Activated T-cell treated with anti-CD3 and anti-CD28 coated beads, Interleukin-2, amount 50 U/mL, for 24 hours (primary cell): ENCODE measurements at regions not wholly inside any gene's neighbourhood (a gene's known extent, or its start where the extent isn't known, plus 50 kb on each side); places are given as distances from the start of the nearest gene placed in this dataset.

Experiments used
- DNase-seq: peaks from one replicate; pipeline ENCODE4 v3.0.0-alpha.2; 2020
- H3K27ac Mint-ChIP-seq: 2 replicates; pipeline ENCODE4 v1.8.0; 2020; ENCODE audit warnings: mild to moderate bottlenecking, mixed read lengths
- H3K27me3 Mint-ChIP-seq: 2 replicates; pipeline ENCODE4 v1.8.0; 2020; ENCODE audit warnings: mixed read lengths
- H3K36me3 Mint-ChIP-seq: 2 replicates; pipeline ENCODE4 v1.8.0; 2020; ENCODE audit warnings: low read depth, mixed read lengths
- H3K4me1 Mint-ChIP-seq: 2 replicates; pipeline ENCODE4 v1.8.0; 2020; ENCODE audit warnings: low read depth, mixed read lengths
- H3K4me3 Mint-ChIP-seq: 2 replicates; pipeline ENCODE4 v1.8.0; 2020; ENCODE audit warnings: mild to moderate bottlenecking, moderate library complexity, mixed read lengths
- H3K9me3 Mint-ChIP-seq: 2 replicates; pipeline ENCODE4 v1.8.0; 2020; ENCODE audit warnings: mixed read lengths

DNA sequence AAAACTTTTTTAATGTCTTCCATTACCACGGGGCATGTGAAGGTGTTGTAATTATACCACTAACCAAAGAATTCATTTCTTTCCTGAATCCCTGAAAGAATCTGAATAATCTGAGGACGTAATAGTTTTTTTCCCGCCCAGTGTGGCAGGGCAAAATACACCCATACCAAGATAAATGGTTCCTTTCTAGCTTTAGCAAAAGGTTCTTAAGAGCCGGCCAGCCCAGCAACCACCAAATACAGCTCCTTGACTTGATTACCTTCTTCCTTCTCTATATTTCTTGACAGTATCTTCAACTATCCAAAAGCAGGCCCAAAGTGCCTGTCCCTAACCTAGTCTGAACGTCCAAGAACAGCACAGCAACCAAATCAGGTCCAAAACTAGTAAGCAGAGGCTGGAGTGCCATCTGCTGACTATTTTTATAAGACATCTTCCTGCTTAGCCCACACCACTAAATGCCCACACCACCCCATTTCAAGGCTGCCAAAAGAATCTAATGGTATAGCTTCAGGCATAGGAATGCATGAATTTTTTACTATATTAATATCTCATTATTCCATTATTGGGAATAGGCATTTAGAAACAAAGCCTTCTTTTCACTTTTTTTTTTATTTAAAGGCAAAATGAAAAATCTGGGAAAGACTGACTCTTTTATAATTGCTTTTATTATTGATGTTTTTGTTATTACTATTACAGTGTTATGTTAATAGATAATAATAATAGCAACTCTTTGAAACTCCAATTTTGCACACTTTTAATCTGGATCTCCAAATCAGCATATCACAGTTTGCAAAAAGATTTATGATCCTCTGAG is 524.4 kb downstream of the MED13L start:
- Mint-ChIP-seq H3K4me3 (no peak overlapping the region), H3K9me3 (no peaks in the 10 kb centered on the region), H3K36me3 (no peaks in the 10 kb centered on the region), H3K27ac (no peak overlapping the region), H3K4me1 (no peaks in the 10 kb centered on the region), H3K27me3 (peaks cover 24% of the 10 kb centered on the region)
- no peak for DNase-seq

DNA sequence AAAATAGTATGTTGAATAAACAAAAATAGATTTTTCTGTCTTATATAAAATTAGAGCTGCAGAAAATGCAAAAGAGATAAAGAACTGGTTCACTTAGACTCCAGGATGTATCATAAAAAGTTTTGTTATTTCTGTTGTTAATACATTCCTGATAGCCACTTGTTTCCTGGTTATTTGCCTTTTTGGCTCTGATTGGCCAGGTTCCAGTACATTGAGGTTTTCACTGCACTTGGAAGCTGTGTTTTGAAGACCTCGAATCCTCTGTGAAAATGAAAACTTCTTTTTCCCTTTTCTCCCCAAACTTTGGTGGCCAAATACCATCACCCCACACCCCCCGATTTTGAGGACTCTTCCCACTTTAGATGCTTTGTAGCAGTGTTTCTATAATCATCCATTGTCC is 525.3 kb downstream of the MED13L start:
- H3K27ac Mint-ChIP-seq, result no peak overlapping the region
- no peaks in the 10 kb centered on the region for H3K36me3 Mint-ChIP-seq
- H3K4me1 Mint-ChIP-seq, result no peaks in the 10 kb centered on the region
- DNase-seq, result no peak
- no peak overlapping the region for H3K4me3 Mint-ChIP-seq
- H3K9me3 Mint-ChIP-seq, result no peaks in the 10 kb centered on the region
- H3K27me3 Mint-ChIP-seq, result peaks cover 19% of the 10 kb centered on the region

DNA sequence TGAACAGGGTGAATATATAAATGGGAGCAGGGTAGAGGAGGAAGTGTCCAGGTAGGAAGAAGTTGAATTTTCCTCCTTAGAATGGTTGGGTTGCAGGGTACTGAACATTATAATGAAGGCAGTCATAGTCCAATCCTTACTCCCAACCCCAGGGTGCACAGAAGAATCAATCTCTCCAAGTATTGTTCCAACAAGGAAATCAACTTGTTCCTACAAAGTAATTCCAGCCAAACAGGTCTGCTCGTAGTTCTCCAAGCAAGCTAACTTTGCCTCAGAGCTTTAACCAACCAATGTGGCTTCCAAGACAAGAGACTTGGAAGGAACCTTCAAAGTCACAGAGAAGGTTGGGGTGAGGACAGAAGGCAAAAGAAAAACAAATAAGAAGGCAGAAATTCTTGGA is 527.2 kb downstream of the MED13L start:
- no peak for DNase-seq
- H3K9me3 Mint-ChIP-seq, result no peaks in the 10 kb centered on the region
- no peaks in the 10 kb centered on the region for H3K36me3 Mint-ChIP-seq
- H3K27ac Mint-ChIP-seq, result no peak overlapping the region
- no peaks in the 10 kb centered on the region for H3K4me1 Mint-ChIP-seq
- H3K27me3 Mint-ChIP-seq, result peaks cover 14% of the 10 kb centered on the region
- H3K4me3 Mint-ChIP-seq, result no peak overlapping the region

DNA sequence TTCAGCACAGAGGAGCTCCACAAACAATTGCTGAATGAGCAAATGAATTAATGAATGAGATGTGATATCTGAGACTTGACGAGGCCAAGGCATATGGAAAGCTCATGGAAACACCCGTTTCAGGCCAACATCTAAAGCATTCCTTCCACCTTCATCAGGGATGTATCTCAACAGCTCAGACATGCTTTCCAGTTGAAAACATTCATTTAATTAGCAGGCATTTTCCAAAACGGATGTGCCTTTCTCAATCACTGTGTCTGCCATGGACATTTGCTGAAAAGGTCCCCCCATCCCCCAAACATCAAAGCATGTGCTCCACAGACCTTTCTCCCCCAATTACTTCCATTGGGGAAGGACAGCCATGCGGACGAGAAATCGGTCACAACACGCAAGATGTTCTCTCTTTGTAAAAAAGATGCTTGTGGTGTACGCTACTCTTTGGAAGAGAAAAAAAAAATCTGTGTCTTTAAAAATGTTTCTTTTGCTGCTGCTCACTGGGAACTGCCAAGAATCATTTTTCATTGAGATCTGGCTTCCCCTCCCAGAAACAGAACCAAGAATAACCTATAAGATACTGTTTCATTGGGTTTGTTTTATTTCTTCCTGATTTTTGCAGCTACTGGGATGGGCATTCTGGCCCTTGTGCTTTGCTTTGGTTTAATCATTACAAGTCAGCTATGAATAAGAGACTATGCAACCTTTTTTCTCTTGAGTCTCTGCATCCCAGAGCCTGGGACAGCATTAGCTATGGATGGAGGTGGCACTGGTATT is 528.2 kb downstream of the MED13L start:
- H3K4me1 Mint-ChIP-seq, result no peaks in the 10 kb centered on the region
- peaks cover 9% of the 10 kb centered on the region for H3K27me3 Mint-ChIP-seq
- no peaks in the 10 kb centered on the region for H3K36me3 Mint-ChIP-seq
- H3K9me3 Mint-ChIP-seq, result no peaks in the 10 kb centered on the region
- no peak overlapping the region for H3K4me3 Mint-ChIP-seq
- DNase-seq, result no peak
- H3K27ac Mint-ChIP-seq, result no peak overlapping the region

DNA sequence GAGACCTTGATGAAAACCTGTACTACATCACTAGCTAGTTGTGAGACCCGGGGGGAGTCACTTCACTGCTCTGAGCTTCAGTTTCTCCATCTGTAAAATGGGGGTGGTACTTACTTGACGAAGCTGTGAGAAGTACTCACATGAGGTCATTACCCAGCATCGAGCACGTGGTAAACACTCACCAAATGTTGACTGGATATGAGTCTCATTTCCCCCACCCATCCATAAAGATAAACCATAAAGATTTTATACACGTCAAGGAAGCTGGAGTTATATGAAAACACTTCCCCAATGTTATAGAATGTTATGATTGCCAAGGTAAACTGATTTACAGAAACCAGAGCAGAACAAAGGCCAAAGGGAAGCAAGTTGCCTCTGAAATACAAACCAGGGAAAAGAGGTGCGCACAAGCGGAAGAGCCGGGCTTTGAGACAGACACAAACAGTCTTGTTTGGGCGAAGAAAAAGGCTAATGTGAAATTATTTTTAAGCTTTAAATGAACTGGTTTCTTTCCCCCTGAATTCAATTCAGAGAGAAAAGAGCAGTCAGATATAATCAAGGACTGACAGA is 536.8 kb downstream of the MED13L start:
- H3K9me3 Mint-ChIP-seq, result no peaks in the 10 kb centered on the region
- no peak for DNase-seq
- no peaks in the 10 kb centered on the region for H3K36me3 Mint-ChIP-seq
- no peaks in the 10 kb centered on the region for H3K4me1 Mint-ChIP-seq
- no peak overlapping the region for H3K4me3 Mint-ChIP-seq
- no peak overlapping the region for H3K27ac Mint-ChIP-seq
- no peaks in the 10 kb centered on the region for H3K27me3 Mint-ChIP-seq

DNA sequence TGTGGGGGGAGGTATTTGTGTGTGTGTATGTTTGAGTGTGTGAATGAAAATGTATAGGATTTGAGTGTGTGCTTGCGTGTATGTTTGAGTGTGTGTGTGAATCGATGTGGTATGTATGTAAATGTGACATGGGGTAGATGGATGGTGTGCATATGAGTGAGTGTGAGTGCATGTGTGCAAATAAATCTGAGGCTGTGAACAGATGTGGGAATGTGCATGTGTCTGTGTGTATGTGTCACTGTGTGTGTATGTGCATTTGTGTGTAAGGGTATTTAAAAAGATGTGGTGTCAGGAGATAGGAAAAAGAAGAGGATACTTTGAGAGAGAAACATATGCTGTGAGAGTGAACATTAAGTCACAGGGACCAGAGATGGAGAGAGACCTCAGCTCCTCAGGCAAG is 539.6 kb downstream of the MED13L start:
- no peak for DNase-seq
- Mint-ChIP-seq H3K27ac (no peak overlapping the region), H3K9me3 (peaks cover 2% of the 10 kb centered on the region), H3K4me3 (no peak overlapping the region), H3K27me3 (no peaks in the 10 kb centered on the region), H3K4me1 (no peaks in the 10 kb centered on the region), H3K36me3 (no peaks in the 10 kb centered on the region)

DNA sequence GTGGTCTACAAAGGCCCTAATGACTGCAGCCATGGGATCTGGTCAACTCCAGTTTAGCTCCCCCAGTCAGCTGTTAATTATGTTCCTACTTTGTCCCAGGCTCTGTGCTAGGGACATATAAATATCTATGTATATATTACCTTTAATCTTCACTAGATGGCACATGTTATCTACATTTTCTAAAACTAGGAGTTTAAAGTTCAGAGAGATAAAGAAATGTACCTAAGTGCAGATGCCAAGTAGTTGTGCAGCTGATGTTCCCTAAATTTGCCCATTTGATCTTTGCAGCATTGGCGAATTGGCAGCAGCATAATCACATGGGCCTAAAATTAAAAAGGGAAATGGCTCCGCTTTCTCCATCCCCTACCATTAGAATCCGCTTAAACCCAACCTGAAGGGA is 541.1 kb downstream of the MED13L start:
- H3K27me3 Mint-ChIP-seq, result no peaks in the 10 kb centered on the region
- H3K4me3 Mint-ChIP-seq, result no peak overlapping the region
- H3K27ac Mint-ChIP-seq, result no peak overlapping the region
- no peaks in the 10 kb centered on the region for H3K4me1 Mint-ChIP-seq
- H3K36me3 Mint-ChIP-seq, result no peaks in the 10 kb centered on the region
- DNase-seq, result no peak
- H3K9me3 Mint-ChIP-seq, result peaks cover 2% of the 10 kb centered on the region

DNA sequence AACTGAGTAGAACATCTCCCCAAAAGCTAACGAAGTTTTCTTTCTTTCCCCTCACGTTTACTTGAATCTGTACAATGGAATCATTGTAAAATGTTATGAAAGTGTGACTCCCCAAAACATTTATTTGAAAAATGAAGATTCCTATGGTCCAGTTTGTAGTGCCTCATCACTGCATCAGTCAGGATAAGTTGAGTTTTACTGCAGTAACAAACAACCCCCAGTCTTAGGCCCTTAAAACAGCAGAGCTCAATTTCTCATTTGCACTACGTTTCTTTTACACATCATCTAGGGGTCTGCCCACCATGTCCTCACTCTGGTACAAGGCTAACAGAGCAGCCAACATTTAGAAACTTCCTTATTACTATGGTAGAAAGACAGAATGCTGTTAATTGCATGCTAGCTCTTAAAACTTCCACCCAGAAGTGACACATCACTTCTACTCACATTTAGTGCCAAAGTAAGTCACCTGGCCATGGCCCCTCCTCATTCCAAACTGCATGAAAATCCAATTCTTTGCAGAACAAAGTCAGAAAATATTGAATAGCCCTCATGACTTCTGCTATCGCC is 546.4 kb downstream of the MED13L start:
- Mint-ChIP-seq H3K27ac (no peak overlapping the region), H3K4me1 (no peaks in the 10 kb centered on the region), H3K27me3 (no peaks in the 10 kb centered on the region), H3K4me3 (no peak overlapping the region), H3K36me3 (no peaks in the 10 kb centered on the region), H3K9me3 (peaks cover 4% of the 10 kb centered on the region)
- DNase-seq, result no peak

DNA sequence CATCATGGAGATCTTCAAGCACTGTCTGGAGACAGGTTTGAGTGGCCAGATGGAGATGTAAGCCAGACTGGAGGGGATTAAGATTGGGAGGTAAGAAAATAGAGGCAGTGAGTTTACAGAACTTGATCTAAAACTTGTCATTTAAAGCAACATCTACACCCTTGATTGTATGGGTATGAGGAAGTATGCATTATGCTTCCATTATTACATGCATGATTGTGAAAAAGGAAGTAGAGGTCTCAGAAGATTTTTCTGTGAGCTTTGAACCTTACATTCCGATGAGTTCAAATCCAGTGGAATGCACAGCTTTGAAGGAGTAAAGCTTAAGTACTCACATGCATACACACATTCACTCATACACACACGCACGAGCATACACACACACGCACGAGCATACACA is 550.8 kb downstream of the MED13L start:
- DNase-seq, result no peak
- Mint-ChIP-seq H3K4me3 (no peak overlapping the region), H3K27ac (no peak overlapping the region), H3K36me3 (no peaks in the 10 kb centered on the region), H3K4me1 (no peaks in the 10 kb centered on the region), H3K9me3 (peaks cover 2% of the 10 kb centered on the region), H3K27me3 (no peaks in the 10 kb centered on the region)

DNA sequence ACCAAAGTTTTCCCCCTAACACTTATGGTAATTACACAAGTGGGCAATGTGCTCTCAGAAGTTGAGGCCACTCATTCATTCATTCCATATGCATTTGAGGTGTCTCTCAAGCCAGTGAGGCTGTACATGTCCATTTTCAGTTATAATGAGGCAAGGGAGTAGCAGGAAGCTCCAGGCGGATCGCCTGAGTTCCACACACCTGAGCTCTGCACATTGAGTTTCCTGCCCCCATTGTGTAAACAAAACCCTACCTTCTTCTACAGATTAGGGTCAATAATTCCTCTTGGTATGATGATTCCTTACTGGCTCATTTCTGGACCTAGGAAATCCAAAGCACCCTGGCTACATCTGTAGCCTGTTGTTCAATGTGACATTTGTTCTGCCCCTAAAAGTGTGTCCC is 555.3 kb downstream of the MED13L start:
- Mint-ChIP-seq H3K4me3 (no peak overlapping the region), H3K9me3 (no peaks in the 10 kb centered on the region), H3K27me3 (no peaks in the 10 kb centered on the region), H3K36me3 (no peaks in the 10 kb centered on the region), H3K4me1 (no peaks in the 10 kb centered on the region), H3K27ac (no peak overlapping the region)
- DNase-seq, result no peak

DNA sequence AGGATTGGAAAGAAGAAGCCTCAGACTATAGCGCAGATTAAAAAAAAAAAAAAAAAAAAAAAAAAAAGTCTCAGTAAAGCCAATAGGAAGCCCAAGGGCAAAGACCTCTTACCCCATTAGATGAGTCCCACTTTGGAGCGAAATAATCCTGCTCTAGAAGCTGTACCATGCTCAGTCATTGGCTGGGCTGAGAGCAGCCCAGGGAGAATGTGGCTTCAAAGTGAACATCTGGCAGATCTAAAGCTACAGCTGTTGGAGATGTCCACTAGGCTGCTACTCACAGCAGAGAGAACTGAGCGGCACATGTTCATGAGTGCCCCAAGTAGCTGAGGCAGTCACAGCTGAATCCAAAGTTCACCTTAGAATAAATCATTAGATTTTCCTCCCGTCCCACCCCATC is 560.9 kb downstream of the MED13L start:
- H3K27me3 Mint-ChIP-seq, result no peaks in the 10 kb centered on the region

DNA sequence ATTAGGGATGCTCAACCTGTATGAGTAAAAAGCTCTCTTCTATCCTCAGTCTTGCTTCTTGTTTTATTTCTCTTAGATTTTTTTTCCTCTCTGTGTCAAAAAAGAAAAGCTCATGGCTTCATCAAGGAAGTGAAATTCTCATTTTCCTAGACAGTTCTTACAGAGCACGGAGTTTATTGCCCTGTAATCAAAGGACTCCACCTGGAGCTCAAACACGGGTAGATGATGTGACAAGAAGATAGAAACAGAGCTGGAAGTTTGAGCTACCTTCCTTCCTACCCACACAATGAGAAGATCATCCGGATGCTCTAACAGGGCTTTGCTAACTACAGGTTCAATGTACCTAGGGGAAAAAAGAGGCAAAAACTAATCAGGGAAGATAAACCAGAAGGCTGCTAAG is 564.8 kb downstream of the MED13L start:
- no peak overlapping the region for H3K4me3 Mint-ChIP-seq
- H3K36me3 Mint-ChIP-seq, result no peaks in the 10 kb centered on the region
- H3K27me3 Mint-ChIP-seq, result no peaks in the 10 kb centered on the region
- peaks cover 1% of the 10 kb centered on the region for H3K9me3 Mint-ChIP-seq
- no peak for DNase-seq
- H3K27ac Mint-ChIP-seq, result no peak overlapping the region
- H3K4me1 Mint-ChIP-seq, result no peaks in the 10 kb centered on the region

More for the DNA sequence above, 560.9 kb downstream of the MED13L start:
- Mint-ChIP-seq H3K27ac (no peak overlapping the region), H3K4me3 (no peak overlapping the region), H3K36me3 (no peaks in the 10 kb centered on the region), H3K4me1 (no peaks in the 10 kb centered on the region), H3K9me3 (peaks cover 1% of the 10 kb centered on the region)
- no peak for DNase-seq

DNA sequence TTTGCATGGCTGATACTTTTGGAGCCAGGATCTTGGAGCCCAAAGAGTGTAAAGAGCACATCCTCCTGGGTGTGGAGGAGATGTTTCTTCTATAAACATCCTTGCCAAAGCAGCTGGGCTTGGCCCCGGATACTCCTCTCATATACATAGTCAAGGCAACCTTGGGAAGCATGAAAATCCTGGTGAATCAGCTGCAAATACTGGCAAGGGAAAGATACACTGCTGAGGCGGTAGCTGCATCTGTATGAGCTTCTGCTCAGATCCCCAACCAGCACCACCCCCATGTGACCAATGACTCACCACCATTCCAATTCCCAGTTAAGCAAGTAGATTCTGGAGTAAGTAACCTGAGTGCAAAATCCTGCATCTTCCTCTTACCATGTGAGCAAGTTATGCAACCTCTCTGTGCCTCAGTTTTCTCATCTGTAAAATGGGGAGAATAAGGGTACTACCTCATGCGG is 567.4 kb downstream of the MED13L start:
- Mint-ChIP-seq H3K27ac (no peak overlapping the region), H3K4me3 (no peak overlapping the region), H3K27me3 (no peaks in the 10 kb centered on the region), H3K4me1 (no peaks in the 10 kb centered on the region), H3K9me3 (peaks cover 10% of the 10 kb centered on the region), H3K36me3 (no peaks in the 10 kb centered on the region)
- no peak for DNase-seq

DNA sequence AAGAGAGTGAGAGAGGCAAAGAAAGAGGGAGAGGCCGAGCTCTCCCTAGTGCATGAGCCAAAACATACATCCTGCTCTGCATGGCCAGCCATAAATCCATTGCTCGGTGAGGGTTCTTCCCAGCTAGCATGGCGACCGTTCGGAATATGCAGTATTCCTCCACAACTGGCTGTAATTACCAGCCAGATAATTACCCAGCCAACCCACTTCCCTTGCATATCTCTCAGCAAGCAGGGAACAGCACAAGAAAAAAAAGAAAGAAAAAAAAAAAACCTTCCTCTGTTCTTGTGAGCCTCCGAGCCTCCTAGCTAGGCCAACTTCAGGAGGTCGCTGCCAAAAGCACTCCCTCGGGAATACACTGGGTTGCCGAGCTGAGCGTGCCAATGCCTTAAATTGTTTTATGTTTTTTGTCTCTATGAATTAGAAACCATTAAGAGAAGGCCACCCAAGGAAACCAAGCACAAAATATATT is 567.9 kb downstream of the MED13L start:
- DNase-seq, result no peak
- no peak overlapping the region for H3K4me3 Mint-ChIP-seq
- H3K27ac Mint-ChIP-seq, result no peak overlapping the region
- H3K4me1 Mint-ChIP-seq, result no peaks in the 10 kb centered on the region
- peaks cover 10% of the 10 kb centered on the region for H3K9me3 Mint-ChIP-seq
- no peaks in the 10 kb centered on the region for H3K27me3 Mint-ChIP-seq
- H3K36me3 Mint-ChIP-seq, result no peaks in the 10 kb centered on the region
